ENCODE measurements at regions not wholly inside any gene's neighbourhood (a gene's known extent, or its start where the extent isn't known, plus 50 kb on each side); places are given as distances from the start of the nearest gene placed in this dataset.

GRCh38 chr4:4753643-4754042, 105.8 kb upstream of the MSX1 start:
- TF ChIP-seq CTCF (IDR thresholded peaks at IDR 0.05; ENCODE audit: poor library complexity) (no peak), EZH2 (IDR thresholded peaks at IDR 0.05; ENCODE audit: borderline replicate concordance) (no peak), EZH2phosphoT487 (IDR thresholded peaks at IDR 0.05; ENCODE audit: low read depth, severe bottlenecking, unreplicated experiment) (no peak)

All from hepatocyte (in vitro differentiated cells).